ENCODE measurements at regions not wholly inside any gene's neighbourhood (a gene's known extent, or its start where the extent isn't known, plus 50 kb on each side); places are given as distances from the start of the nearest gene placed in this dataset.

DNA sequence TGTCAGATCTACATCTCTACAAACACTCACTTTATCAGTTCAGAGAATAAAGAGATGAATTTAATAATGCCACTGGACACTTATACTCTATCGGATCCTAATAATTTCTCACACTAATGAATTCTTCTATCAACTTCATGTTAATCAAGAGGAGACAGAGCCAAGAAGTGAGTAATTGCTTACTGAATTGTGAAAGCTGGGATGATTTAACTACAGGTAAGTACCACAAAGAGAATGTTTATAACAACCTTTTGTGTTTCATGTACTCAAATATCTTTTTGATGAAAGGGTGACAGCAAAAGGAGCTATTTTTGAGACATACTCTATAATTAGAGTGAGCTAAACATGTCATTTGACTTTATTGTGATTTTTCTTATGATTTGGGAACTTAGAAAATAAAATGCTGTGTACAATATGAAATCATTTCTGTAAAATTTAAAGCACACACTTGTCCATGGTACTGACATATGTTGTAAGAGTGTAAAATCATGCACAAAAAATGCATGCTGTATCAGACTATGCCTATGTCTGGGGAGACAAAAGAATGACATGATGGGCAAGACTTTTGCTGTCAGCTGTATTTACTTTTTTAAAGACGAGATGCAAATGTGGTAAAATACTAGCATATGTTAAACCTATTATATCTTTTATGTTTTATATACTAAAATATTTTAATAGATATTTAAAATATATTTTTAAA is 361.2 kb downstream of the CCER1 start:
- TF ChIP-seq, protein P1, sequence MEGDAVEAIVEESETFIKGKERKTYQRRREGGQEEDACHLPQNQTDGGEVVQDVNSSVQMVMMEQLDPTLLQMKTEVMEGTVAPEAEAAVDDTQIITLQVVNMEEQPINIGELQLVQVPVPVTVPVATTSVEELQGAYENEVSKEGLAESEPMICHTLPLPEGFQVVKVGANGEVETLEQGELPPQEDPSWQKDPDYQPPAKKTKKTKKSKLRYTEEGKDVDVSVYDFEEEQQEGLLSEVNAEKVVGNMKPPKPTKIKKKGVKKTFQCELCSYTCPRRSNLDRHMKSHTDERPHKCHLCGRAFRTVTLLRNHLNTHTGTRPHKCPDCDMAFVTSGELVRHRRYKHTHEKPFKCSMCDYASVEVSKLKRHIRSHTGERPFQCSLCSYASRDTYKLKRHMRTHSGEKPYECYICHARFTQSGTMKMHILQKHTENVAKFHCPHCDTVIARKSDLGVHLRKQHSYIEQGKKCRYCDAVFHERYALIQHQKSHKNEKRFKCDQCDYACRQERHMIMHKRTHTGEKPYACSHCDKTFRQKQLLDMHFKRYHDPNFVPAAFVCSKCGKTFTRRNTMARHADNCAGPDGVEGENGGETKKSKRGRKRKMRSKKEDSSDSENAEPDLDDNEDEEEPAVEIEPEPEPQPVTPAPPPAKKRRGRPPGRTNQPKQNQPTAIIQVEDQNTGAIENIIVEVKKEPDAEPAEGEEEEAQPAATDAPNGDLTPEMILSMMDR (IDR thresholded peaks at IDR 0.05; ENCODE audit: insufficient read depth, low read length, poor library complexity, severe bottlenecking) = no peak
- TF ChIP-seq EZH2phosphoT487 (conservative IDR thresholded peaks at IDR 0.05; ENCODE audit: low read length) = no peak
